Fibroblast of gingiva (primary cell): ENCODE measurements at regions not wholly inside any gene's neighbourhood (a gene's known extent, or its start where the extent isn't known, plus 50 kb on each side); places are given as distances from the start of the nearest gene placed in this dataset.
A peak's percentile ranks its signal among the peaks of the same experiment; 100 is the strongest.

Experiments used
- DNase-seq: peaks from one replicate; pipeline ENCODE4 v3.0.0-alpha.2; 2011; ENCODE audit warnings: low read depth

- no peak for DNase-seq
Observed at GRCh38 chr5:65068410-65068809, 299.7 kb downstream of the CWC27 start.

DNA sequence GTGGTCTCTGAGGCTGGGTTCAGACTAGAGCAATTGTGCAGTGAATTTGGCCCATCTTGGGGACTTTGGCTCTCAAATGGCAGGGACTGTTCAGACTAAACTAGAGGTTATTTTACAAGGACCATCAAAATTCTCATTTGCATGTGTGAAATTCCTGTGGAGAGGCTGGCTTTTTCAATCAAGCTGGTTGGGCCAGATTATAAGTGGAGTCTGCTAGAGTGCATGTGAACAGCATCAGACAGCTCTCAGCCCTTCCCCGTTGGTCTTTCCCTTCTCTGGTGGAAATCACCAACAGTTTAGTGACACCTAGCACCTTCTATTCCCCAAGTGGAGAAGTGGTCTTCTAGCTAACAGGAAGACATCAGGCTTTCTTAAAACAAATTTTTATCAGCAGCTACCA, 301.3 kb downstream of the CWC27 start:
- no peak for DNase-seq

GRCh38 chr5:65072850-65073249, 304.1 kb downstream of the CWC27 start:
- DNase-seq: no peak

DNA sequence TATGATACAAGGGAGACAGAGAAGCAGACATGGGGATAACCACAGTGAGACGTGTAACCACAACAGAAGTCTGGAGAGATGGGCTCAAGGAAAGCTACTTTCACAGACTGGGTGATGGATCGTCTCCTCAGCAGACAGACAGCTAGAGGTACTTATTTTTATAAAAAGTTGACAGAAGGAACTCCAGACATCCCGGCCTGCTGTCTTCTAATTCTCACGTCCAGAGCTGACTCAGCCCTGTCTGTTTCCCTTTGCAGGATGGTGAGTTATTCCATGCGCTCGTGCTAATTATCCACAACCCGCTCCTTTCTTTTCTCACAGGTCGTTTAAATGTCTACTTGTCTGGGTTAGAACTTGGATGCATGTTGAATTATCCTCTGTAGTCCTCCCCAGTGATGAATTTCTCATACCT, 304.5 kb downstream of the CWC27 start:
- DNase-seq: no peak

- DNase-seq: no peak
Observed at GRCh38 chr5:65075623-65076250, 307.0 kb downstream of the CWC27 start.

DNA sequence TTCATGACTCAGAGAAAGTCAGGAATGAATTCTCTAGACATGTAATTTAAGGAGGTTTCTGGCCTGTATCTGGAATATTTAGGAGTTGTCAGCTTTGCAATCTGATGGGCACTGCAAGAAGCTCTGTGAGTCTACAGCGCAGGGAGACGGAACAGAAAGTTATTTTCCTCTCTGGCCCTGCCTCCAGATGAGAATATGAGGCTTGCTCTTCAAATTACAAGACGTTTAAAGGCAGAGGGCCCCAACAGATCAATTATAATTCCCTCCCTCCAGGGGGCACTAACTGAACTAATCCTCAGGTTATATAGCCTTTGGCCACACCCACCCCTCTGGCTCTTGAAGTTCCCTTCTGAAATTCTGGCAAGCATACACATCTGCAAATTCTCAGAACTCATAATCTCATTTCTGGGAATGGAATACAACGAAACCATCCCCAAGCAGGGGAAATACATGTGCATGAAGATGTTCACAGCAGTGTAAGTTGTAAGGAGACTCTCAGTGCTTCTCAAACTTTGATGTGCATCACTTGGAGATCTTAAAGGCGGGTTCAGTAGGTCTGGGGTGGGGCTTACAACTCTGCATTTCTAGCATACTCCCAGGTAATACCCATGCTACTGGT, 307.6 kb downstream of the CWC27 start:
- DNase-seq: peak; percentile 60

DNA sequence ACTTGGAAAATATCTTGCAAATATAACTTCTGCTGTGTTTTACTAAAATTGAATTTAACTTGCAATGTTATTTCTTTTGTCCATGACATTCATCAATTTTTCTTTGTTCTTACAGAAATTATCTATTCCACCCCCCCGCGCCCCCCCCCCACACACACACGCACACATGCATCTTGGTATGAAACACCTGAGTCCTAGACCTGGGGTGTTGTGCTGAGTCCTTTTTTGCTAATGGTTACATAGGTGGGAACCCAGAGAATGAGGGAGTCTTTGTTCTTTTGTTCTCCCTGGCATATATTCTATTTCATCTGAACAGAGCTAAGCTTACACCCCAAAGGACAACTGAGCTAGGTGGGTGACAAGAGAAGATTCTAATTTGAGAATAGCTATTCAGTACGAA, 308.9 kb downstream of the CWC27 start:
- no peak for DNase-seq

DNA sequence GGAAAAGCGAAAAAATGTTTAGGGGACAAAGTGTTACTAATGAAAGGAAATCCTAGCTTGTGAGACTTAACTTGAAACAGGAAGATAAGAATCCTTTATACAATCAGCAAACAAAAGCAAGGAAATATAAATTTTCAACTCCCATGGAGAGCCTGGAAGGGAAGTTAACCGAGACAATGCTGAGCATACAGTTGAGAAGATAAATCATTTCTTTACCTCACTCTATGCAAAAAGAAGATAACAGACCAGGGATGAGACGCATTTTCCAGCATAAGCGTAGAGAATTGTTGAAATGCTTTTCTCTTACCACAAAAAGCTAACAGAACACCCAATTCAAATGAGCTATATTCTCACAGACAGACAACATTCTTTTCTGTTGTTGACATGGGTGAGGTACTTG, 309.6 kb downstream of the CWC27 start:
- no peak for DNase-seq

- no peak for DNase-seq
Observed at GRCh38 chr5:65081071-65081470, 312.3 kb downstream of the CWC27 start.

GRCh38 chr5:65084795-65085515, 316.2 kb downstream of the CWC27 start:
- no peak for DNase-seq

DNA sequence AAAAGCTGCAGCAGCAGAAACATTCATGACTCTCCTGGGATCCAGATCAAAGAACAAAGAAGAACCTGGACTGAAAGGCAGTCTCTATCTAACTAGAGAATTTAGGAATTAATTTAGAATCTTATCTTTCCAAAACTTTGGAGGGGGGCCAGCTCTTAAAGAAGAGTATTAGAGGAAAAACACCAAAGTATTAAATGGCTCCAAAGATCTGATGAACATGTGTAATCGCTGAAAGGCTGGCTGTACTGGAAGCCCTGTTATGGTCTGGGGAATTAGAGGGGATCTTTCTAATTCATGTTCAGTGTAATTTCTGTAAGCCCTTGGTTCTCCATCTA, 316.8 kb downstream of the CWC27 start:
- no peak for DNase-seq

GRCh38 chr5:65086234-65086890, 317.6 kb downstream of the CWC27 start:
- no peak for DNase-seq

GRCh38 chr5:65087154-65087553, 318.4 kb downstream of the CWC27 start:
- DNase-seq: no peak

- no peak for DNase-seq
Observed at GRCh38 chr5:65094279-65094678, 325.5 kb downstream of the CWC27 start.

DNA sequence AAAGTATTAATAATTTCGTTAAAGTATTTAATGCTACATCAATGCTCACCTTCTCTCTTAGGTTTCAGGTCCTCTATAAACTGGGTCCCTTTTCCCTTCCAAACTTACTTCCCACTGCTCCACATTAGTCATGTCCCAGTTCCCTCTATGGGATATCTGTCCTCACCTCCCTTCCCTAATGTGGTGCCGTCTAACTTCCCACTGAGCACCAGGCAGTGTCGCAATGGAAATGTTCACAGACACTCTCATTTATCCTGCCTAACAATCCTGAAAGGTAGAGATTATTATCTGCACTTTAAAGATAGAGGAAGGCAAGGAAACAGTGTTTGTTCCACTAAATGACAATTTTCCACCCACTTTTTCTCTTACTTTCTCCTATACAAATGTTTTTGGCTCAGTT, 329.7 kb downstream of the CWC27 start:
- no peak for DNase-seq
